Ishikawa (cell line): ENCODE measurements at regions not wholly inside any gene's neighbourhood (a gene's known extent, or its start where the extent isn't known, plus 50 kb on each side); places are given as distances from the start of the nearest gene placed in this dataset.

Experiments
- CEBPB ChIP-seq: IDR thresholded peaks from 2 replicates; pipeline ENCODE4 v1.6.1; 2012
- CREB1 ChIP-seq: IDR thresholded peaks from 2 replicates; pipeline ENCODE4 v1.6.1; 2012; ENCODE audit warnings: low read depth
- EGR1 ChIP-seq: IDR thresholded peaks from 2 replicates; pipeline ENCODE4 v1.6.1; 2012
- EP300 ChIP-seq: IDR thresholded peaks from 2 replicates; pipeline ENCODE4 v1.6.1; 2012; ENCODE audit warnings: borderline replicate concordance
- FOXM1 ChIP-seq: IDR thresholded peaks from 2 replicates; pipeline ENCODE4 v1.6.1; 2012; ENCODE audit warnings: low read depth, borderline replicate concordance
- NFIC ChIP-seq: IDR thresholded peaks from 2 replicates; pipeline ENCODE4 v1.6.1; 2012
- RAD21 ChIP-seq: IDR thresholded peaks from 2 replicates; pipeline ENCODE4 v1.6.1; 2012; ENCODE audit warnings: low read depth
- REST ChIP-seq: IDR thresholded peaks from 2 replicates; pipeline ENCODE4 v1.6.1; 2012; ENCODE audit warnings: low read depth, mild to moderate bottlenecking
- TAF1 ChIP-seq: IDR thresholded peaks from 2 replicates; pipeline ENCODE4 v1.6.1; 2012; ENCODE audit warnings: low read depth, mild to moderate bottlenecking
- TCF12 ChIP-seq: IDR thresholded peaks from 2 replicates; pipeline ENCODE4 v1.6.1; 2012; ENCODE audit warnings: low read depth
- TEAD4 ChIP-seq: IDR thresholded peaks from 2 replicates; pipeline ENCODE4 v1.6.1; 2012
- USF1 ChIP-seq: IDR thresholded peaks from 2 replicates; pipeline ENCODE4 v1.6.1; 2012
- YY1 ChIP-seq: IDR thresholded peaks from 2 replicates; pipeline ENCODE4 v1.6.1; 2012; ENCODE audit warnings: low read depth
- ZBTB7A ChIP-seq: IDR thresholded peaks from 2 replicates; pipeline ENCODE4 v1.6.1; 2012; ENCODE audit warnings: low read depth
- TF ChIP-seq, protein P1 (sequence below): IDR thresholded peaks from 2 replicates; pipeline ENCODE4 v1.6.1; 2012

GRCh38 chr2:145591109-145591809 is 1071.3 kb upstream of the ZEB2 start:
- TF ChIP-seq RAD21, result no peak
- no peak for TF ChIP-seq YY1
- TF ChIP-seq CREB1, result no peak
- TF ChIP-seq TCF12, result no peak
- no peak for TF ChIP-seq REST
- TF ChIP-seq EGR1, result no peak
- TF ChIP-seq NFIC, result no peak
- TF ChIP-seq TEAD4, result no peak
- TF ChIP-seq ZBTB7A, result no peak
- TF ChIP-seq TAF1, result no peak
- no peak for TF ChIP-seq EP300

DNA sequence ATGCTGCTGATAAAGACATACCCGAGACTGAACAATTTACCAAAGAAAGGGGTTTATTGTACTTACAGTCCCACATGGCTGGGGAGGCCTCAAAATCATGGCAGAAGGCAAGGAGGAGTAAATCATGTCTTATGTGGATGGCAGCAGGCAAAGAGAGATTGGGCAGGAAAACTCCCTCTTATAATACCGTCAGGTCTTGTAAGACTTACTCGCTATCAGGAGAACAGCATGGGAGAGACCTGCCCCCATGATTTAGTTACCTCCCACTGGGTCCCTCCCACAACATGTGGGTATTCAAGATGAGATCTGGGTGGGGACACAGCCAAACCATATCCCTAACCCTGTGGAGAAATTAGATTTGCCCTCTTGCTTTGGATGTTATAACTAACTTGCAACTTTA is 1068.0 kb upstream of the ZEB2 start:
- TF ChIP-seq TEAD4, result no peak
- no peak for TF ChIP-seq YY1
- TF ChIP-seq EP300, result no peak
- TF ChIP-seq EGR1, result no peak
- no peak for TF ChIP-seq USF1
- no peak for TF ChIP-seq FOXM1
- TF ChIP-seq TCF12, result no peak
- TF ChIP-seq, protein P1, sequence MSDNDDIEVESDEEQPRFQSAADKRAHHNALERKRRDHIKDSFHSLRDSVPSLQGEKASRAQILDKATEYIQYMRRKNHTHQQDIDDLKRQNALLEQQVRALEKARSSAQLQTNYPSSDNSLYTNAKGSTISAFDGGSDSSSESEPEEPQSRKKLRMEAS, result no peak
- no peak for TF ChIP-seq ZBTB7A
- no peak for TF ChIP-seq NFIC
- no peak for TF ChIP-seq REST
- no peak for TF ChIP-seq CEBPB
- no peak for TF ChIP-seq TAF1
- no peak for TF ChIP-seq RAD21
- no peak for TF ChIP-seq CREB1

DNA sequence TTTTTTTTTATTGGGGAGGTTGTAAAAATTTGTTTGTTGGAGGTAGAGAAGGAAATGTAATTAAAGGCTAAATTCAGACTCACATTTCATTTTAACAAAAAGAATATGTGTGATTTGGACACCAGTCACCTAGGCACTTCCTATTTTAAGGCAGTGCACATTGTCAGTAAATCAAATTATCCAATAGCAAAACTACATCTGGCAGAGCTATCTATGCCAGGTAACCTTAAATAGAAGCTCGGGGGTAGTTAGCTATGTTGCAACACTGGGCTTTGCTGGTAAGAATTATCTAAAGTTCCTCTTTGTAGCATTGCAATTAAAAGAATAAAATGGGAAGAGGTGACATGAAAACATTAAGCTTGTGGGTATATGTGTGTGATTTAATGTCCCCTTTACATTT is 1064.4 kb upstream of the ZEB2 start:
- TF ChIP-seq ZBTB7A, result no peak

- no peak for TF ChIP-seq CEBPB
- TF ChIP-seq YY1, result no peak
- TF ChIP-seq FOXM1, result no peak
- TF ChIP-seq REST, result no peak
- no peak for TF ChIP-seq ZBTB7A
- TF ChIP-seq RAD21, result no peak
- TF ChIP-seq, protein P1, result no peak
Measured at GRCh38 chr2:145573608-145574007, 1053.7 kb upstream of the ZEB2 start.

DNA sequence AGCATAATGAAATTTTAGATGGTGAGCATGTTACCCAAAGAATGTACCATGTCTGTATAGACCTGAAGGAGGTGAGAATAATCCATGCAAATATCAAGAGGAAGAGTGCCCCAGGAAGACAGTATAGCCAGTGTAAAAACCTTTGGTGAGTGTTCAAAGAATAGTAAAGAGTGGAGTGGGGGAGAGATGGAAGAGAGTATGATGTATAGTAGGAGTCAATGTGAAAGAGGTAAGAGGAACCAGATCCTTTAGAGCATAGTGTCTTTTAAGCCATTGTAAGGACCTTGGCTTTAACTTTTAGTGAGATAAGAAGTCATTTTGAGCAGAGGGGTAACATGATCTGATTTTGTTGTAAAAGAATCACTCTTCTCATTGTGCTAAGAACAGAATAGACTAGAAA is 1052.3 kb upstream of the ZEB2 start:
- no peak for TF ChIP-seq RAD21
- TF ChIP-seq YY1, result no peak
- no peak for TF ChIP-seq TAF1
- TF ChIP-seq USF1, result no peak
- no peak for TF ChIP-seq TCF12
- no peak for TF ChIP-seq ZBTB7A
- TF ChIP-seq REST, result no peak
